LNCAP (cell line): ENCODE measurements at regions not wholly inside any gene's neighbourhood (a gene's known extent, or its start where the extent isn't known, plus 50 kb on each side); places are given as distances from the start of the nearest gene placed in this dataset.

Source experiments
- CTCF ChIP-seq: fragments of 450-650 bp; IDR thresholded peaks from 2 replicates; pipeline ENCODE4 v1.5.1; 2017; ENCODE audit warnings: mild to moderate bottlenecking

GRCh38 chr2:104378853-104379374 lies 475.0 kb upstream of the POU3F3 start:
- TF ChIP-seq CTCF, result no peak

- TF ChIP-seq CTCF, result no peak
These were observed 469.0 kb upstream of the POU3F3 start for GRCh38 chr2:104384961-104385360.

- TF ChIP-seq CTCF, result no peak
These were observed 468.2 kb upstream of the POU3F3 start for GRCh38 chr2:104385743-104386142.

- no peak for TF ChIP-seq CTCF
These were observed 465.6 kb upstream of the POU3F3 start for GRCh38 chr2:104388296-104388695.

GRCh38 chr2:104402825-104403224 lies 451.1 kb upstream of the POU3F3 start:
- TF ChIP-seq CTCF, result no peak

GRCh38 chr2:104404526-104404925 lies 449.4 kb upstream of the POU3F3 start:
- TF ChIP-seq CTCF, result no peak

GRCh38 chr2:104405623-104406022 lies 448.3 kb upstream of the POU3F3 start:
- no peak for TF ChIP-seq CTCF

GRCh38 chr2:104406261-104406726 lies 447.6 kb upstream of the POU3F3 start:
- no peak for TF ChIP-seq CTCF
